Neural progenitor cell (in vitro differentiated cells): ENCODE measurements at regions not wholly inside any gene's neighbourhood (a gene's known extent, or its start where the extent isn't known, plus 50 kb on each side); places are given as distances from the start of the nearest gene placed in this dataset.

Source experiments
- EZH2 ChIP-seq: fragments of 200-600 bp; sonication (generic); IDR thresholded peaks from 2 replicates; pipeline ENCODE4 v1.6.1; 2017; ENCODE audit warnings: antibody characterized with exemption, mild to moderate bottlenecking, moderate library complexity
- EZH2phosphoT487 ChIP-seq: fragments of 200-600 bp; sonication (generic); IDR thresholded peaks from 2 replicates; pipeline ENCODE4 v1.6.1; 2017; ENCODE audit warnings: antibody characterized with exemption
- TF ChIP-seq, protein P1 (sequence below): fragments of 200-600 bp; sonication (generic); IDR thresholded peaks from 2 replicates; pipeline ENCODE4 v1.5.1; 2017; ENCODE audit warnings: antibody characterized with exemption, mild to moderate bottlenecking

DNA sequence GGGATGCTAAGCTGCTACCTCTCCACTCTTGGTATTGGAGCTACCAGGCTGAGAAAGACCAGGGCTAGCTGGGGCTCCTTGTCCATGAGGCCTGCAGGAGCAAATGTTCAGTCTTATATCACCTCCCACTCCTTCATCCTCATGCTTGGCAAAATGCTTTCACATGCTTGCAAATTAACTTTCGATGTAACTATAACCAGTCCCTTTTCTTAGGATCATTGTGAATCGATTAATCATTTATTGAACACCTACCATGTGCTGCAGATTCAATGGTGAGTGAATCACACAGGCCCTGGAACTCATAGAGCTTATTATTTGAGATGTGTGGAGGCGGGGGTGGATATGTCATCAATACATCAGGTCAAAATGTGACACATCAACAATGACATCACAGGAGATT lies 138.6 kb downstream of the EMX2 start:
- TF ChIP-seq, protein P1, sequence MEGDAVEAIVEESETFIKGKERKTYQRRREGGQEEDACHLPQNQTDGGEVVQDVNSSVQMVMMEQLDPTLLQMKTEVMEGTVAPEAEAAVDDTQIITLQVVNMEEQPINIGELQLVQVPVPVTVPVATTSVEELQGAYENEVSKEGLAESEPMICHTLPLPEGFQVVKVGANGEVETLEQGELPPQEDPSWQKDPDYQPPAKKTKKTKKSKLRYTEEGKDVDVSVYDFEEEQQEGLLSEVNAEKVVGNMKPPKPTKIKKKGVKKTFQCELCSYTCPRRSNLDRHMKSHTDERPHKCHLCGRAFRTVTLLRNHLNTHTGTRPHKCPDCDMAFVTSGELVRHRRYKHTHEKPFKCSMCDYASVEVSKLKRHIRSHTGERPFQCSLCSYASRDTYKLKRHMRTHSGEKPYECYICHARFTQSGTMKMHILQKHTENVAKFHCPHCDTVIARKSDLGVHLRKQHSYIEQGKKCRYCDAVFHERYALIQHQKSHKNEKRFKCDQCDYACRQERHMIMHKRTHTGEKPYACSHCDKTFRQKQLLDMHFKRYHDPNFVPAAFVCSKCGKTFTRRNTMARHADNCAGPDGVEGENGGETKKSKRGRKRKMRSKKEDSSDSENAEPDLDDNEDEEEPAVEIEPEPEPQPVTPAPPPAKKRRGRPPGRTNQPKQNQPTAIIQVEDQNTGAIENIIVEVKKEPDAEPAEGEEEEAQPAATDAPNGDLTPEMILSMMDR = no peak
- no peak for TF ChIP-seq EZH2phosphoT487
- no peak for TF ChIP-seq EZH2
